GM19452 (cell line): ENCODE measurements at regions not wholly inside any gene's neighbourhood (a gene's known extent, or its start where the extent isn't known, plus 50 kb on each side); places are given as distances from the start of the nearest gene placed in this dataset.
"Not testable (repeated sequence)": the region's sequence is repeated elsewhere in the genome, so short reads cannot be mapped to it uniquely, and the experiment has no call there.

Experiments used
- ATAC-seq: cut with Tn5 transposase; IDR thresholded peaks from one replicate; pipeline ENCODE4 v1.9.1; 2021; ENCODE audit not compliant: unreplicated experiment

- no peak for ATAC-seq
These were observed 140.1 kb upstream of the DAPK1 start for GRCh38 chr9:87357600-87357999.

GRCh38 chr9:87359264-87359663, 138.4 kb upstream of the DAPK1 start:
- ATAC-seq, result no peak

- no peak for ATAC-seq
These were observed 137.6 kb upstream of the DAPK1 start for GRCh38 chr9:87359958-87360601.

GRCh38 chr9:87370049-87370685, 127.5 kb upstream of the DAPK1 start:
- ATAC-seq, result no peak

GRCh38 chr9:87371795-87372355, 125.8 kb upstream of the DAPK1 start:
- ATAC-seq, result no peak

GRCh38 chr9:87372356-87372851, 125.3 kb upstream of the DAPK1 start:
- no peak for ATAC-seq

GRCh38 chr9:87374023-87374919, 123.4 kb upstream of the DAPK1 start:
- not testable (repeated sequence) for ATAC-seq

GRCh38 chr9:87375397-87376073, 122.1 kb upstream of the DAPK1 start:
- ATAC-seq, result no peak

GRCh38 chr9:87378676-87379075, 119.0 kb upstream of the DAPK1 start:
- ATAC-seq, result no peak

- no peak for ATAC-seq
These were observed 118.4 kb upstream of the DAPK1 start for GRCh38 chr9:87379300-87379699.

- no peak for ATAC-seq
These were observed 116.5 kb upstream of the DAPK1 start for GRCh38 chr9:87381050-87381711.

- no peak for ATAC-seq
These were observed 115.9 kb upstream of the DAPK1 start for GRCh38 chr9:87381746-87382145.

- no peak for ATAC-seq
These were observed 114.8 kb upstream of the DAPK1 start for GRCh38 chr9:87382900-87383299.

GRCh38 chr9:87383344-87384150, 114.1 kb upstream of the DAPK1 start:
- ATAC-seq, result no peak

GRCh38 chr9:87386490-87387025, 111.1 kb upstream of the DAPK1 start:
- no peak for ATAC-seq

GRCh38 chr9:87387351-87388011, 110.2 kb upstream of the DAPK1 start:
- no peak for ATAC-seq

- ATAC-seq, result not testable (repeated sequence)
These were observed 109.0 kb upstream of the DAPK1 start for GRCh38 chr9:87388708-87389107.

- ATAC-seq, result no peak
These were observed 107.7 kb upstream of the DAPK1 start for GRCh38 chr9:87389936-87390335.

- ATAC-seq, result no peak
These were observed 107.3 kb upstream of the DAPK1 start for GRCh38 chr9:87390361-87390760.
